ENCODE measurements at regions not wholly inside any gene's neighbourhood (a gene's known extent, or its start where the extent isn't known, plus 50 kb on each side); places are given as distances from the start of the nearest gene placed in this dataset.

- TF ChIP-seq EZH2 (IDR thresholded peaks at IDR 0.05; ENCODE audit: borderline replicate concordance, low read depth, low read length, severe bottlenecking): no peak
- TF ChIP-seq, protein P1, sequence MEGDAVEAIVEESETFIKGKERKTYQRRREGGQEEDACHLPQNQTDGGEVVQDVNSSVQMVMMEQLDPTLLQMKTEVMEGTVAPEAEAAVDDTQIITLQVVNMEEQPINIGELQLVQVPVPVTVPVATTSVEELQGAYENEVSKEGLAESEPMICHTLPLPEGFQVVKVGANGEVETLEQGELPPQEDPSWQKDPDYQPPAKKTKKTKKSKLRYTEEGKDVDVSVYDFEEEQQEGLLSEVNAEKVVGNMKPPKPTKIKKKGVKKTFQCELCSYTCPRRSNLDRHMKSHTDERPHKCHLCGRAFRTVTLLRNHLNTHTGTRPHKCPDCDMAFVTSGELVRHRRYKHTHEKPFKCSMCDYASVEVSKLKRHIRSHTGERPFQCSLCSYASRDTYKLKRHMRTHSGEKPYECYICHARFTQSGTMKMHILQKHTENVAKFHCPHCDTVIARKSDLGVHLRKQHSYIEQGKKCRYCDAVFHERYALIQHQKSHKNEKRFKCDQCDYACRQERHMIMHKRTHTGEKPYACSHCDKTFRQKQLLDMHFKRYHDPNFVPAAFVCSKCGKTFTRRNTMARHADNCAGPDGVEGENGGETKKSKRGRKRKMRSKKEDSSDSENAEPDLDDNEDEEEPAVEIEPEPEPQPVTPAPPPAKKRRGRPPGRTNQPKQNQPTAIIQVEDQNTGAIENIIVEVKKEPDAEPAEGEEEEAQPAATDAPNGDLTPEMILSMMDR (IDR thresholded peaks at IDR 0.05; ENCODE audit: borderline replicate concordance, extremely low read depth, low read length, poor library complexity, severe bottlenecking): no peak
Observed at GRCh38 chr11:129314371-129314770, 61.3 kb upstream of the BARX2 start.

All from DND-41 (cell line).